ENCODE measurements at regions not wholly inside any gene's neighbourhood (a gene's known extent, or its start where the extent isn't known, plus 50 kb on each side); places are given as distances from the start of the nearest gene placed in this dataset.

DNA sequence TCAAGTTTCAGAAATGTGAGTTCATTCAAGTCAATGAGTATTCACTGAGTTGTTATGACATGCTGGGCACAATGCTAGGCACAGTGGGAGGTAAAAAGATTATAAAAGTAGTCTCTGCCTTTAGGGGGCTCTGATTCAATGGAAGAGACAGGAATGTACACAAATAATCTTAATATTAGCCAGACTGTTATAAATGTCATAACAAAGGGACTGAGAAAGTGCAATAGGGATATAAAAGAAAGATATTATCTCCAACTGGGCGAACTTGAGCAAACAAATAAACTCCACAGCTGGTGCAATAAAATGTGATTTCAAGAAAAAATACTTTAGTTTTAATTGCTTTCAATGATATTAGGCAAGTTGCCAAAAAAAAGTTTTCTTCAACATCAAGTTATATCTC, 755.2 kb downstream of the BRINP1 start:
- H3K4me3 ChIP-seq (ENCODE audit: low read depth, low read length): no peak overlapping the region
- no peak for TF ChIP-seq ZNF580 (tag by site-specific recombination; IDR thresholded peaks at IDR 0.05)
- no peak for TF ChIP-seq PBX3 (CRISPR knock-in tag; IDR thresholded peaks at IDR 0.05)
- TF ChIP-seq, protein P1, sequence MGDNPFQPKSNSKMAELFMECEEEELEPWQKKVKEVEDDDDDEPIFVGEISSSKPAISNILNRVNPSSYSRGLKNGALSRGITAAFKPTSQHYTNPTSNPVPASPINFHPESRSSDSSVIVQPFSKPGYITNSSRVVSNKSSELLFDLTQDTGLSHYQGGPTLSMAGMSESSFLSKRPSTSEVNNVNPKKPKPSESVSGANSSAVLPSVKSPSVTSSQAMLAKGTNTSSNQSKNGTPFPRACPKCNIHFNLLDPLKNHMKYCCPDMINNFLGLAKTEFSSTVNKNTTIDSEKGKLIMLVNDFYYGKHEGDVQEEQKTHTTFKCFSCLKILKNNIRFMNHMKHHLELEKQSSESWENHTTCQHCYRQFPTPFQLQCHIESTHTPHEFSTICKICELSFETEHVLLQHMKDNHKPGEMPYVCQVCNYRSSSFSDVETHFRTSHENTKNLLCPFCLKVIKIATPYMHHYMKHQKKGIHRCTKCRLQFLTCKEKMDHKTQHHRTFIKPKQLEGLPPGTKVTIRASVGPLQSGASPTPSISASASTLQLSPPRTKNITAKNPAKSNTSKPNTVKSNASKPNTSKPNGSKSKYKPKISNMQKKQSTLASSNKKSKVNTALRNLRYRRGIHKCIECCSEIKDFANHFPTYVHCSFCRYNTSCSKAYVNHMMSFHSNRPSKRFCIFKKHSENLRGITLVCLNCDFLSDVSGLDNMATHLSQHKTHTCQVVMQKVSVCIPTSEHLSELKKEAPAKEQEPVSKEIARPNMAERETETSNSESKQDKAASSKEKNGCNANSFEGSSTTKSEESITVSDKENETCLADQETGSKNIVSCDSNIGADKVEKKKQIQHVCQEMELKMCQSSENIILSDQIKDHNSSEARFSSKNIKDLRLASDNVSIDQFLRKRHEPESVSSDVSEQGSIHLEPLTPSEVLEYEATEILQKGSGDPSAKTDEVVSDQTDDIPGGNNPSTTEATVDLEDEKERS (tag by site-specific recombination; IDR thresholded peaks at IDR 0.05): no peak
- TF ChIP-seq ZNF555 (tag by site-specific recombination; conservative IDR thresholded peaks at IDR 0.05): no peak
- POLR2A ChIA-PET: no interaction called here
- no peaks in the 10 kb centered on the region for H3K4me1 ChIP-seq (ENCODE audit: control insufficient read depth, insufficient read depth, low read length)
- H3K27ac ChIP-seq (ENCODE audit: extremely low read depth, low read depth, low read length): no peak overlapping the region
- CTCF ChIA-PET: no interaction called here
- no peaks in the 10 kb centered on the region for H3K36me3 ChIP-seq (ENCODE audit: control insufficient read depth in 2 of 2, insufficient read depth in 1 of 2, low read length in 2 of 2)
- H3K9me3 ChIP-seq (ENCODE audit: control insufficient read depth, insufficient read depth, low read depth, low read length): no peaks in the 10 kb centered on the region

DNA sequence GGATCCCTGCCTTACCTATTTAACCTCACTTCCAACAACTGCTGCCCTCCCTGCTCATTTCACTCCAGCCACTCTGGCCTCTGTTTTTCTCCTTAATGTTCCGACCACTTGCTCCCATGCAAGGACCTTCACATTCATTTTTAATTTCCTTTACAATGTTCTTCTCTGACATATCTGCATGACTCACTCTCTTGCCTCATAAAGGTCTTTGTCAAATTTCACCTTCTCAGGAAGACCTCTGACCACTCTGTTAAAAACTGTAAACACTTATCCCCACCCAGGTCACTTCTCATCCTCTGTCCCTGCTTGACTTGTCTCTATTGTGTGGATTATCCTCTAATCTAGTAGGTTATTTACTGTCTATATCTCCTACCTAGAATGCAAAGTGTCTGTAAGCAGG, 751.2 kb downstream of the BRINP1 start:
- TF ChIP-seq, protein P2, sequence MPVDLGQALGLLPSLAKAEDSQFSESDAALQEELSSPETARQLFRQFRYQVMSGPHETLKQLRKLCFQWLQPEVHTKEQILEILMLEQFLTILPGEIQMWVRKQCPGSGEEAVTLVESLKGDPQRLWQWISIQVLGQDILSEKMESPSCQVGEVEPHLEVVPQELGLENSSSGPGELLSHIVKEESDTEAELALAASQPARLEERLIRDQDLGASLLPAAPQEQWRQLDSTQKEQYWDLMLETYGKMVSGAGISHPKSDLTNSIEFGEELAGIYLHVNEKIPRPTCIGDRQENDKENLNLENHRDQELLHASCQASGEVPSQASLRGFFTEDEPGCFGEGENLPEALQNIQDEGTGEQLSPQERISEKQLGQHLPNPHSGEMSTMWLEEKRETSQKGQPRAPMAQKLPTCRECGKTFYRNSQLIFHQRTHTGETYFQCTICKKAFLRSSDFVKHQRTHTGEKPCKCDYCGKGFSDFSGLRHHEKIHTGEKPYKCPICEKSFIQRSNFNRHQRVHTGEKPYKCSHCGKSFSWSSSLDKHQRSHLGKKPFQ (tag by site-specific recombination; IDR thresholded peaks at IDR 0.05): no peak
- TF ChIP-seq BCL11B (tag by site-specific recombination; IDR thresholded peaks at IDR 0.05; ENCODE audit: low read depth): no peak
- no peak for TF ChIP-seq ZNF768 (tag by site-specific recombination; IDR thresholded peaks at IDR 0.05)
- Histone ChIP-seq H3K36me3 (ENCODE audit: control insufficient read depth in 2 of 2, insufficient read depth in 1 of 2, low read length in 2 of 2) (no peaks in the 10 kb centered on the region), H3K27ac (ENCODE audit: extremely low read depth, low read depth, low read length) (no peak overlapping the region), H3K4me3 (ENCODE audit: low read depth, low read length) (no peak overlapping the region), H3K4me1 (ENCODE audit: control insufficient read depth, insufficient read depth, low read length) (no peaks in the 10 kb centered on the region), H3K9me3 (ENCODE audit: control insufficient read depth, insufficient read depth, low read depth, low read length) (no peaks in the 10 kb centered on the region)
- ChIA-PET CTCF (no interaction called here), POLR2A (no interaction called here)

DNA sequence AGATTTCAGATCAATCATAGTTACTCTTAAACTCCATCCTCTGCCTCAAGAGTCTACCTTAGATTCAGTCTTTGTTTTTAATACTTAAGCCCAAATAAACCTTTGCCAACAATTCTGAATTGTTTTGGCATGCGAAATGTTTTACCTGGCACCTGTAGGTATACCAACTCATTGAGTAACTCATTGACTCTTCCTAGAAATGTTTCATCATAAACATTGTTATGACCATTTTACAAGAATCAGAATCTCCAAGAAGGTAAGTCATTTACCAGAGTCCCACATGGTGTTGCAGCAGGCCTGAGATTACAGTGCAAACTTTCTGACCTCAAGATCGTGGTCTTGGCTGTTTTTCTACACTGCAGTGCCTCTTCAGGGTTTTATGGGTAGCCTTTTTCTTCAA, 750.4 kb downstream of the BRINP1 start:
- POLR2A ChIA-PET: no interaction called here
- CTCF ChIA-PET: no interaction called here

DNA sequence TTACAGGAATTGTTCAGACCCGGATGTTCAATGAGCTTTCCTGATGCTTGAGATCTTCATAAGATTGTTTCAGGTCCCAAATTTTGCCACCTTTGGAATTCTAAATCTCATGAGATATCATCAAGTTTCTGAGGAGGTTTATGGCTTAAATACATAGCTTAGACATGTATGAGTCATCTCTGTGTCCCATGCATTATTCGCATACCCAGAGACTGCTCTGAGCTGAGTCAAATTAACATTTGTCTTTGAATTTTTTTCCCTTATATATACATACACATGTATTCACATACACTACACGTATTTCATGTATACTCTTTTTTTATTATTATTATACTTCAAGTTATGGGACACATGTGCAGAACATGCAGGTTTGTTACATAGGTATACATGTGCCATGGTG, 744.6 kb downstream of the BRINP1 start:
- POLR2A ChIA-PET: no interaction called here
- Histone ChIP-seq H3K27ac (ENCODE audit: extremely low read depth, low read depth, low read length) (no peak overlapping the region), H3K4me3 (ENCODE audit: low read depth, low read length) (no peak overlapping the region), H3K9me3 (ENCODE audit: control insufficient read depth, insufficient read depth, low read depth, low read length) (no peaks in the 10 kb centered on the region), H3K4me1 (ENCODE audit: control insufficient read depth, insufficient read depth, low read length) (no peaks in the 10 kb centered on the region), H3K36me3 (ENCODE audit: control insufficient read depth in 2 of 2, insufficient read depth in 1 of 2, low read length in 2 of 2) (no peaks in the 10 kb centered on the region)
- CTCF ChIA-PET: no interaction called here
- TF ChIP-seq ZNF529 (tag by site-specific recombination; IDR thresholded peaks at IDR 0.05; ENCODE audit: insufficient replicate concordance) (no peak), ZNF324 (tag by site-specific recombination; IDR thresholded peaks at IDR 0.05) (no peak), EGR2 (tag by site-specific recombination; IDR thresholded peaks at IDR 0.05; ENCODE audit: low read depth) (no peak), ZBTB48 (tag by site-specific recombination; IDR thresholded peaks at IDR 0.05) (no peak), SCRT2 (tag by site-specific recombination; IDR thresholded peaks at IDR 0.05) (no peak), ELK4 (IDR thresholded peaks at IDR 0.05; ENCODE audit: borderline replicate concordance, low read depth, low read length) (no peak), ZNF23 (tag by site-specific recombination; IDR thresholded peaks at IDR 0.05; ENCODE audit: borderline replicate concordance) (no peak), ZBTB1 (tag by site-specific recombination; IDR thresholded peaks at IDR 0.05) (no peak)

More for the DNA sequence above, 750.4 kb downstream of the BRINP1 start:
- TF ChIP-seq GFI1B (tag by site-specific recombination; IDR thresholded peaks at IDR 0.05) (no peak), ZNF302 (tag by site-specific recombination; IDR thresholded peaks at IDR 0.05; ENCODE audit: low read depth) (no peak), SCRT2 (tag by site-specific recombination; IDR thresholded peaks at IDR 0.05) (no peak), ZNF19 (tag by site-specific recombination; IDR thresholded peaks at IDR 0.05; ENCODE audit: low read depth) (no peak)
- TF ChIP-seq, protein P3, sequence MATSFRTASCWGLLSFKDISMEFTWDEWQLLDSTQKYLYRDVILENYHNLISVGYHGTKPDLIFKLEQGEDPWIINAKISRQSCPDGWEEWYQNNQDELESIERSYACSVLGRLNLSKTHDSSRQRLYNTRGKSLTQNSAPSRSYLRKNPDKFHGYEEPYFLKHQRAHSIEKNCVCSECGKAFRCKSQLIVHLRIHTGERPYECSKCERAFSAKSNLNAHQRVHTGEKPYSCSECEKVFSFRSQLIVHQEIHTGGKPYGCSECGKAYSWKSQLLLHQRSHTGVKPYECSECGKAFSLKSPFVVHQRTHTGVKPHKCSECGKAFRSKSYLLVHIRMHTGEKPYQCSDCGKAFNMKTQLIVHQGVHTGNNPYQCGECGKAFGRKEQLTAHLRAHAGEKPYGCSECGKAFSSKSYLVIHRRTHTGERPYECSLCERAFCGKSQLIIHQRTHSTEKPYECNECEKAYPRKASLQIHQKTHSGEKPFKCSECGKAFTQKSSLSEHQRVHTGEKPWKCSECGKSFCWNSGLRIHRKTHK (tag by site-specific recombination; IDR thresholded peaks at IDR 0.05): no peak
- Histone ChIP-seq H3K4me3 (ENCODE audit: low read depth, low read length) (no peak overlapping the region), H3K4me1 (ENCODE audit: control insufficient read depth, insufficient read depth, low read length) (no peaks in the 10 kb centered on the region), H3K27ac (ENCODE audit: extremely low read depth, low read depth, low read length) (no peak overlapping the region), H3K9me3 (ENCODE audit: control insufficient read depth, insufficient read depth, low read depth, low read length) (no peaks in the 10 kb centered on the region), H3K36me3 (ENCODE audit: control insufficient read depth in 2 of 2, insufficient read depth in 1 of 2, low read length in 2 of 2) (no peaks in the 10 kb centered on the region)

Measured in HEK293 (cell line).